HPDE6-E6E7 (cell line): ENCODE measurements at regions not wholly inside any gene's neighbourhood (a gene's known extent, or its start where the extent isn't known, plus 50 kb on each side); places are given as distances from the start of the nearest gene placed in this dataset.

Source experiments
- DNase-seq: peaks from one replicate; pipeline ENCODE4 v3.0.0; 2011; ENCODE audit warnings: missing footprints; ENCODE audit errors: extremely low spot score

DNA sequence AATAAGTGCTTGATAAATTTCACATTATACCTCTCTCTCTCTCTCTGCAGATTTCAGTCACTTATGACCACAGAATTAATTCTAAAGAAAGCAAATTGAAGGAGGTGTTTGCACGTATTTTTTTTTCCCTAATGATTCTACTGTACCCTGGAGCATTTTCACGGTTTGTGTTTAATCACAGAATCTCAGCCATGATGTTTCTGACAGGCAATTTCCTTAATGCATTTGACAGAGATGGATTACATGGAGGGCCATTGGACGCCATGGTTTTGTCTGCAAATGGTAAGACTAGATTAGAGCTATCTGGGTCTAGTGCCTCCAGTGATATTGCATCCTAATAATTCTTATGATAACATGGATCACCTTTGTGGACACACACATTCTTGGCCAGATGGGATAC is 147.5 kb upstream of the RBFOX1 start:
- no peak for DNase-seq

DNA sequence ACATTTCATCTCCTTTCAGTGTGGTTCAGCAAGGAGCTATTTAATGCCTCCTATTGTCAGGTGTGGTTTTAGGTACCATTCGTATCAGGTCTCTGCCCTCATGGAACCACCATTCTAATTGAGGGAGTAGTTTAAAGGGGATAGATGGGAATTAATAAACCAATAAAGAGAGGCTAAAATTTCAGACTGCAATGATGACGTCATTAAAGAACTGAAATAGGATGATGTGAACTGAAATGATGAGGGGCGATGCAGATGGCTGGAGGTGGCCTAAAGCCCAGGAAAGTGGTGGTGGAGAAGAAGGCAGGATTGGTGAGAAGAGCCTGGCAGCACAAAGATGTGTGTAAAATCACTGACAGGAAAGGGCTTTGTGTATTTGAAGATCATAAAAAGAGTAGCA is 148.9 kb upstream of the RBFOX1 start:
- DNase-seq = no peak

DNA sequence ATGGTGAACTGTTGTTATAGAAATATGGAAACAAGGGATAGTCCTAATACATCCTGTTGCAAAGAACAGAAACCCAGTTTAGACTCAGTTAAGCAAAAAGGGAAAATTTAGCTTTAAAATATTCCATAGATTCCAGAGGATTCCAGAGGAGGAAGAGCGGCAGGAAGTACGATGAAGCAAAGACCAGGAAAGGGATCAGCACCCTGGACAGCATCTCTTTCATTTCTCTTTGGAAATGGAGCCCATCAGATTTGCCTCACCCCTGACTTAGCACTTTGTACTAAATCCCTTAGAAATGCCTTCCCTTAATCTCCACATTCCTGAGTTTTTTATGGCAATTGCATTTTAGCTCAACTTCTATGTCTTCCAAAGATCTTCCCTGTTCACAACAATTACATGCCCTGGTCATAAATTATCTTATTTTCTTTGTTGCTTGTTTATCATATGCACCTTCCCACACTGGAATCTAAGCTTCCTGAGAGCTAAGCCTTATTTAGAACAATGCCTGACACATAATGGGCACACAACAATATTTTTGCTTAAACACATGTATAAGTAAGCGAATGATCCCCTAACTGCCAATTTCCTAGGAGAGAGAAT is 150.0 kb upstream of the RBFOX1 start:
- no peak for DNase-seq

DNA sequence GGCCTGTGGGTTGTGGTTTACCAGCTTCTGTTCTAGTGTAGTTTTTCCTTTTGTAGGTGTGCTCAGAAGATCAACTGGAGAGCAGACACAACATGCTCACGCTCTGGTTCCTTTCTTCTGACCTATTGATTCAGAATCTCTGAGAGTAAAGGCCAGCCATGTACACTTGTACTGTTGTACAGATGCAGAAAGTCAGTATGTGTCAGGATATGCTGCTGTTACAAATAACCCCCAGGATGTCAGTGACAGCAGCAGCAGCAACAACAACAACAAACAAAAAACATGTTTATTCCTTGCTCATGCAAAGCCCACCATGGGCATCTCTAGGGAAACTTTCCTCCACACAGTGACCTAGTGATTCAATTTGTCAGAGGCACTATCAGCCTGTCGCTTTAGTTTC is 154.8 kb upstream of the RBFOX1 start:
- DNase-seq = no peak

DNA sequence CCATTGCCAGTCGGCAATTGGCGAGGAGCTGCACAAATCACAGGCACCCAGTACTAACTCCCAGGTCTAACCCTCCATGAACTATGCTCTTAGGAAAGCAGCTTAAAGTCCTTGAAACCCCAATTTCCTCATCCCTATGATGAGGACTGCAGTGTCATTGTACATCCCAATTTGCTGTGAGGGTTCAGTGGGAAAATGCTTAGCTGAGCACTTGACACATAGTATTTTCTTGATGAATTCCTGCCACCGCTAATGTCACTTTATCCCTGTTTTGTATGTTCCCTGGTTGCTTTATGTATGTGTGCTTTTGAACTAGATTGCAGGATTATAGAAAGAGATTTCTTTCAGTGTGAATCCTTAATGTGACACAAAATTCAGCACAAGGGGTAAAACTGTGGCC is 161.5 kb upstream of the RBFOX1 start:
- DNase-seq = no peak

DNA sequence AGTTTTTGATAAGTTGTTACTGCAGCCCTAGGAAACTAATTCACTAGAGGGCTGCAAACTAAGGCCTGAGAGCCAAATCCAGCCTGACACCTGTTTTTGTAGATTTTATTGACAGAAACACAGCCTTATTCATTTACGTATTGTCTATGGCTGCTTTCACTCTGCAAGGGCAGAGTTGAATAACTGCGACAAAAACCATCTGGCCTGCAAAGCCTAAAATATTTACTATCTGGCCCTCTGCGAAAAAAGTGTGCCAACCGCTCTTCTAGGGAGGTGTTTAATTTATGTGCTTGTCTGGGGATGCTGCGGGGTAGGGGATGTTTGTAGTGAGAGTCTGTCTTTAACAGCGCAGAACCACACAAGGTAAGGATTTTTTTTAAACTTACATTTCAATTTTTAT is 165.0 kb upstream of the RBFOX1 start:
- DNase-seq = no peak

DNA sequence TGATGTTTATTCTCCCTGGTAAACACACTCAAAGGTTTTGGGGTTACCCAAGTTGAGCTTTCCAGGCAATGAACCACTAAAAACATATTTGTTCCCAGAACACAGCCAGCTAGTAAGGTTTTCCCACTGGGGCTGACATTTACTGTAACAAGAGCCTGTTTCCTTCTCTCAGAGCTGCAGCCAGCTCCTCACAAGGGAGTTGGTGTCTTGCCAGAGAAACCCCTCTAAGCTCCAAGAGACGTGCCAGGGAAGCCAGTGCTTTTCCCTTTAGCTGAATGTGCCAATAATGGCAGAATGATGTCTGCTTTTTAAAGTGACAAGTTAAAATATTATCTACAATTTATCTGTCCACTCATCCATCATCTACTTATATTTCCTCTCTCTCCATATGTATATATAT is 170.8 kb upstream of the RBFOX1 start:
- DNase-seq = no peak

DNA sequence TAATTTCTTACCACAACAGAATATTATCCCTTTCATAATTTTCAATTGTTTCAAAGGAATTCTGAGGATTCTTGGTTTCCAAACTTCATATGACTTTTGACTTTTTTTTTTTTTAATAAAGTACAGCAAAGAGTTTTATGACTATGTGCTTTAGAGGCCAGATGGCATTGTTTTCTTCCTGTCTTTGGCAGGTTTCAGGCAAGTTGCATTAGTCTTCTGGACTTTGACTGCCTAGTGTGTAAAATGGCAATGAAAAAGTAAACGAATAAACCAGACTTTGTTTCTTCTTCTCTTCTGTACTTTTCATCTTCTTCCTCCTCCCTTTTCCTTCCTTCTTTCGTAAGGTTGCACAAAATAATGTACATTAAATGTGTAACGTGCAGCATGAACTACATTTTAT is 172.6 kb upstream of the RBFOX1 start:
- DNase-seq = no peak

DNA sequence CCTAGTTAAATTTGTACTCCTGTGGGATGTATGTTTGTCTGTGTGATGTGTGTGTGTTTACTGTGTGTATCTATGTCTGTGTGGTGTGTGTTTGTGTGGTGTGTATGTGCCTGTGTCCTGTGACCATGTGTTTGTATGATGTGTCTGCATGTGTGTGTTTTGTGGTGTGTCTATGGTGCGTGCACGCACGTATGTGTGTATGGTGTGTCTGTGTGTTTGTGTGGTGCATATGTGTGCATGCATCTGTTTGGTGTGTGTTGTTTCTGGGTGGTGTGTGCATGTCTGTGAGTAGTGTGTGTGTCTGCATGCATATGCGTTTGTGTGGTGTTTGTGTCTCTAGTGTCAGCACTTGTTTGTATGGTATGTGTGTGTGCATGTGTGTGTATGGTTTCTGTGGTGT is 174.2 kb upstream of the RBFOX1 start:
- DNase-seq = no peak

DNA sequence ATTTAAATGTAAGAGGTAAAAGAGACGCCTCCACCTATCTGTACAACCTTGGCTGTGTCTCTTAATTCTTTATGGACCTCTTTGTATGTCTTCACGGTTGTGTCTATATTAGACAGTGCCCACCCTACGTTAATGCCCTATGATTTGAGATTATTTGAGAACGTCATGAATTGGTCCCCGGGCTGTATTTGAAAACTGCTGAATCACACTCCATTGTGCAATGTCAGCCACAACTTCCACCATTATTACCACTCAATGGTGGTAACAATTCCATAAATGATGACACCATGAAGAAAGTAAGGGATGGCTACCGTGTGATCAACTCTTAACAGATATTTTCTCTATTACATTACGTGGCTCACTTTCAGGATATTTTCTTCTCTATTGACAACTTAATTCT is 182.4 kb upstream of the RBFOX1 start:
- no peak for DNase-seq

DNA sequence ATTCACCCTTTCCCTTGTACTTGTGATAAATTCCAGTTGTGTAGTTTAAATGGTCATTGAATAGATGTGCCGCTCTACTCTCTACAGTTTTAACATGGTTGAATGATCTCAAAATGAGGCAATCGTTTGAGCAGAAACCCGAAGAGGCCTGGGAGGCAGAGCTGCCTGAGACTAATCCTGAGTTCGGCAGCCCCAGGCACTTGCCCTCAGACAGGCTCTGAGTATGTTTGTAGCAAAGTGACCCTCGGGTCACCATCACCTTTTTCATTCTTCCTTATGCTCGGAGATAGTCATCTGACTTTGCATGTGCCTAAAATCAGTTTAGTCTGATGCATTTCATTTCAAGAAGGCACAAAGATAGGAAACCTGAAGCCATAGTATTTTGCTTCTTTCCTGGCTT is 184.0 kb upstream of the RBFOX1 start:
- DNase-seq = no peak

DNA sequence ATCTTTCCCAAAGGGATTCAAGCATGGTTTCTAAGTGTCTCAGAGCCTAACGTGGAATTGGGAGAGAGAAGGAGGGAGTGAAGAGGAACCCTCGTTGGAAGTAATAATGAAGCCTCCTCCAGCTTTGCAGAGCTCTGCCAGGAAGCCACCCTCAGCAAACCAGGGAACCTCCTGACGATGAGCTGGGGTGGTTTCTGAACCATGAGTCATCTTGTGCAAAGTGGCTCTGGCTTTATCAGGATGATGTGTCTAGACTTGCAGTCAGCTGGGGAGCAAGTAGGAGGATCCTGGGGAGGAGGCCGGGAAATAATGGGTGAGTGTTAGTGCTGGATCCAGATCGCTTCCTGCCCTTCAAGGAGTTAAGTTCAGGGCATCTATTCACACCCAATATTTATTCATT is 191.7 kb upstream of the RBFOX1 start:
- no peak for DNase-seq

DNA sequence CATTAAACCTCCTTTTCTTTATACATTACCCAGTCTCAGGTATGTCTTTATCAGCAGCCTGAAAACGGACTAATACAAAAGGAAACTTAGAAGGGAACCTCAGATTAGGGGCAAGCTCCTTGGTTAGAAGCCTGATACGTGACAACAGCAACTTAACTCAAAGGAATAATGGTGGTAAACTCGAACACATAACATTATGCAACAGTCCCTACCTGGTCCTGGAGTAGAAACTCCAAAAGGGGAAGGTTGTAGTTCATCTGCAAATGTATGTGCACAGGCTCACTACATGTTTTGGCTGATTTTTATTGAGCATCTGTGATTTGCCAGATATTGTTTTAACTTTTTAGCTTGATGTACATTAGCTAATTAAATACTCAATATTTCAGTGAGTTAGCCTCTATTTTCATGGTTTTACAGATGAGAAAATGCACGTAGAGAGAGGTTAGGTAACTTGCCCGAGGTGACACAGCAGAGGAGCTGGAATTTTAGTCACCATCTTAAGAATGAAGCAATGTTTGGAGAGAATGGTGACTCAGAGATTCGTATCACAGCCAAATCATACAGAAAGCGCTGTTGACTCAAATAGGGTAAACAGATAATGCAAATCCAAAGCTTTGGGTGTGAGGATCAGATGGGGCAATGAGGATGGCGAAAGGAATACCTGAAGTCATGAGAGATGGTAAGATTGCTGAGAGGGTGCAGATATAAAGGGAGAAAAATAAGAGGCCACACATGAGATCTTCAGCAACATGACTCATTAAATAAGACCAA is 194.9 kb upstream of the RBFOX1 start:
- DNase-seq = no peak

DNA sequence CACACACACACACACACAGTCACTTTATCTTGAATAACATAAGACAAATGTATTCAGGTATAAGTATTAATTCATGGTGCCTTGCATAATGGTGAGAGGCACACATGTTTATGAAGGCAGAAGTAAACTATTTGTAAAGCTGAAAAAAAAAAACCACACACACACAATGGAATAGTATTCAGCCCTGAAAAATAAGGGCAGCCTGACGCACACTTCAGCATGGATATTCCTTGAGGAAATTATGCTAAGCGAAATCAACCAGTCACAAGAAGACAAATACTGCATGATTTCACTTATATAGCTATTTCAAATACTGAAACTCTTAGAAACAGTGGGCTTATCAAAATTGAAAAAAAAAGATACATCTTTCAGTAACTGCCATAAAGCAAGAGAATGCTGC is 200.2 kb upstream of the RBFOX1 start:
- DNase-seq = no peak

DNA sequence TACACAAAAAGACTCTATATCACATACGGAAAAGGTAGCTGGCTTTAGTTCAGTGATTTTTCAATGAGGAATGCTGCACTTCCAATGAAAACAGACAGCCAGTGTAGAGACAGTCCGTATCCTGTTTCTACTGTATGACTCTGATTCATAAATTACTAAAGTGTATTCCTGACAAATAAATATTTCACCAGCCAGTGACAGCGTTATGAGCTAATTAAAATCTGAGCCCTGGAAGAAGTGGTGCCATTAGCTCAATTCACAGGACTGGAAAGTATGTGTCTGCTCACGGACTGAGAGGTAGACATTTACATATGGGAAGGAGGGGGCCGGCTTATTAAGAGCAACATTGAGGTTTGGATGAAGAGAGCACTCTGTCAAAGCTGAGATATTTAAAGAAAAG is 207.9 kb upstream of the RBFOX1 start:
- DNase-seq = no peak

DNA sequence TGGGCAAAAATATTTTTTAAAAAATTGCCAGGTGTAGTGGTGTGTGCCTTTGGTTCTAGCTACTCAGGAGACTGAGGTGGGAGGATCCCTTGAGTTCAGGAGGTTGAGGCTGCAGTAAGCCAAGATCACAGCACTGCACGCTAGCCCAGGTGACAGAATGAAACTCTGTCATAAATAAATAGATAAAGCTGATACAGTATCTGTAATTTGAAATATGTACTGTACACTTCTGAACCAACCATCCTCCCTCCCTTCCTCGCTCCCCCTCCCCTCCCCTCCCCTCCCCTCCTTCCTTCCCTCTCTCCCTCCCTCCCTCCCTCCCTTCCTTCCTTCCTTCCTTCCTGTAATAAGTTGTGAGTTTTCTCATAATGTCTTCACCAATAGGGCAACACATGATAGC is 208.4 kb upstream of the RBFOX1 start:
- no peak for DNase-seq

DNA sequence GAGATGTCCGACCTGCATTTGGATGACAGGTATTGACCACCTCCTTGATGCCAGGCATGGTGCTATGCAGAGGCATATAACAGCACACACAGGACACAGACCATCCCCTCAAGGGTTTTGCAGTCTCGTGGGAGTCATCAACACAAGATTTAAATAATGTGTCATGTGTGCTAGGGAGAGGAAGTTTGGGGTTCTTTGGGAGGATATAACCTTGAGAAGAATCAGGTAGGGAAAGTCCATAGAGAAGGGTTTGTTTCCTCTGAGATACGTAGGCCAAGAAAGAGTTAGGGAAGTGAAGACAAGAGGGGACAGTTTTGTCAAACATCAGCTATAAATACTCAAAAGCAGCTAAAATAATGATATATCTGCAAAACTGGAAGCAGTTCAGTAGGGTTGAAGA is 215.9 kb upstream of the RBFOX1 start:
- no peak for DNase-seq

DNA sequence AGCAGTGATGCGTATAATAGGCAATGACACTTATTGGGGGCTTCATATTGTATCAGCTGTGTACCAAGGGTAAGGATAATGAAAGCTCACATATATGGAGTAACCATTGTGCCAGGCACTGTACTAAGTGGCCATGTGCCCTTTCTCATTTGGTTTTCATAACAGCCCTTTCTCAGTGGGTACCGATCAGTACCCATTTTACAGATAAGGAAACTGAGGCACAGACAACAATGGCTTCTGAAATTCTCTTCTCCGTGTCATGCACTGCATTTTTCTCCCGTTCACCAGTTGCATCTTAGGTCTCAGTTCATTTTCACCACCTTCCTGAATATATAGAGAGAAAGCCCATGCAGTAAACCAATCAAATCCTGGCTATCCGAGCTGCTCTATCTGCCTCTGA is 216.7 kb upstream of the RBFOX1 start:
- DNase-seq = no peak

DNA sequence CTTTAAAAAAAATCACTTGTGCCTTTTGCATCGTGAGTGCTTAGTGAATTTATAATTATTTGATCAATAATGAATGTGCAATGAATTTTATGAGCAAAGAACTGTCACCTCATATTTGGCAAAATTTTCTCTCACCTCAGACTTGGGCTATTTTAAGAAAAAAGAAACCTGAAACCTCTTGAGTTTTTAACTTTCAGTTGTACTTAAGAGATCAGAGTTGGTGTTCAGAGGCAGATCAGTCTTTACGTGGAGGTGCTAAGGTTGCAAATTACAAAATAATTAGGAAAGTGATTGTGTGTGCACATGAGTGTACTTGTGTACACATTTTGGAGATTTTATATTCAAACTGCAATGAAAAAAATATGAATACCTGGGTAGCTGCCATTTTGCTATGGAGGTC is 218.7 kb upstream of the RBFOX1 start:
- DNase-seq = no peak

DNA sequence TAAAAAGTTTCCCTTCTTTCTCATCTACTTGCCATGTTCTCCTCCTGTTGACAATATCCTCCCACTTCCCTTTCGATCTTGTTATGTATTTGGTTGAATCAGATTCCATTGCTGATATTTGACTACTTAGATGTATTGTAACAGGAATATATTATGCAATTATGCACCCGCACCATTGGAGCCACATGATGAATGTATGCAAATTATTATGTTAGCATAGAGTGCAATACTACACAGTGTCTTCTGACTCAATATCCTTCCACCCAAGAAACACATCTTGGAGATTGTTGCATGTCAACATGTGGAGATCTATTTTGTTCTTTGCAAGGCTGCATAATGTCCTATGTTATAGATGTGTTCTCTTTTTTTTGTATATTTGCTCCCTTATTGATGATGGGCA is 219.2 kb upstream of the RBFOX1 start:
- no peak for DNase-seq

DNA sequence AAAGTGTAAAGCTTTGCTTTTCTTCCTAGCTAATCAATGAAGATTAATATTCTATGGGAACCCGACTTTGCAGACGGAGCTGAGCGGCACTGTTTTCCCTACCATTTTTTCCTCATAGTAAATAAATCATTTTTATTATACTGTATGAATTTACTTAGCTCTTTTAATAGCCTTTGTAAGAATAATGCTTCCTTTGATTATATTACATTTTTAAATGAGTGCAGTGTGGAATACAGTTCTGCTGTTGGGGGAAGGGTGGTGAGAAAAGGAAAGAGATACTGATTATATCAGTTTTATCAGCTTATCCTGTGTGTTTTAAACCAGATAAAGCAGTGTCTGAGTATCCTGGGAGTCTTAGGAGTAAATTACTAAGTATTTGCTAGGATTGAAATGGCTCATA is 221.4 kb upstream of the RBFOX1 start:
- DNase-seq = no peak

DNA sequence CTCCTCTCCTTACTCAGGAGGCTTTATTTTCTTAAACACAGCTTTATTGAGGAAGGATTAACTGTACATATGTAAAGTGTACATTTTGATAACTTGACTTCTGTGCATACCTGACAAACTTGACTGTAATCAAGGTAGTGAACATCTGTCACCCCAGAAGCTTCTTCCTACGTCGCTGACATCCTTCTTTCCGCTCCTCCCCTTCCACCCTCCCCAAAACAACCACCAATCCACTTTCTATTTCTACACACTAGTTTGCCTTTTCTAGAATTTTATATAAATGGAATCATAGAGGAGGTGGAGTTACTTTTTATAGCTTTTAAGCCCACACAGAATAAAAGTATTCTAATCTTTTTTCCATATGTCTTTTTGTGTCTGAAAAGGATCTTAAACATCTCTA is 225.2 kb upstream of the RBFOX1 start:
- DNase-seq = no peak

DNA sequence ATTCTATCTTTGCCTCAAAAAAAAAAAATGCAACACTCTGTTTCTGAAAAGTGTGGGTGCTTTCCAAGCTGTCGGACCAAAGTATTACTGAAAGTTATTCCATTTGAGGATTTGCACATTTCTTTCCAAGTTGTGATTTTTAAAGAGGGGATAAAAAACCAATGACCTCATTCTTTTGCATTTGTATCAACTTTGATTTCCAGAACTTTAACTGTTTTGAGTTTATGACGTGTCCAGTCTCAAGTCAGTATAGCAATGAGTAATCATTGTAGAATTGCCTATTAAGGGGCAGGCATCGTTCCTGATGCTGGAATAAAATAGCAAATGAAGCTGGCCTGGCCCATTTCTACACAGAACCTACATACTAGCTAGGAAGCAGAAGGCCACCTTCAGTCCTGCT is 229.6 kb upstream of the RBFOX1 start:
- no peak for DNase-seq

DNA sequence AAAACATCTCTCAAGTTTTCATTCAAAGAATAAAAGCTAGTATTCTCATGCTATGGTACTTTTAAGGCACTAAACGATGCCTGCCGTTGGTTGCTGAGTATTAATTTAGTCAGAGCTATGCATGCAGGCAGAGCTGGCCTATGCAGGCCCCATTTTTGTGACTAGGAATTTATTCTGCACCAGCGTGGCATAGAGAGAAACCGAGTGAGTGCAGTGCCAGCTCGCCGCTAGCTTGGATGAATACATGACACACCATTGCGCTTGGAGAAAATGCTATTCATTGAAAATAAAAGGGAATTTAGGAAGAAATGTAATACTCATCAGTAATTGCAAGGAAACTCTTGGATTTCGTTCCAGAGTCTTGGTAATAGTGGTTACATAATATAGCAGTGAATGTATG is 231.6 kb upstream of the RBFOX1 start:
- no peak for DNase-seq
